RWPE1 (cell line): ENCODE measurements at regions not wholly inside any gene's neighbourhood (a gene's known extent, or its start where the extent isn't known, plus 50 kb on each side); places are given as distances from the start of the nearest gene placed in this dataset.

Experiments
- CTCF ChIA-PET: fragments of 350-600 bp; sonication (Branson Sonifier 250); formaldehyde crosslinking; extraction: SDS; loops from one replicate; lab custom pipeline; 2021; lab: Yijun Ruan, JAX
- POLR2A ChIA-PET: fragments of 400-600 bp; formaldehyde crosslinking; extraction: SDS; loops from one replicate; lab custom pipeline; 2020; ENCODE audit warnings: antibody characterized with exemption; ENCODE audit not compliant: low non-redundant PET; lab: Yijun Ruan, JAX
- DNase-seq: peaks from one replicate; pipeline ENCODE4 v3.0.0; 2012; ENCODE audit warnings: low spot score
- H3K27ac ChIP-seq: fragments of 450-650 bp; 2 replicates; pipeline ENCODE4 v1.5.1; 2017
- TF ChIP-seq, protein P1 (sequence below): fragments of 450-650 bp; conservative IDR thresholded peaks from 2 replicates; pipeline ENCODE4 v1.5.1; 2017; ENCODE audit warnings: low read depth, mild to moderate bottlenecking

DNA sequence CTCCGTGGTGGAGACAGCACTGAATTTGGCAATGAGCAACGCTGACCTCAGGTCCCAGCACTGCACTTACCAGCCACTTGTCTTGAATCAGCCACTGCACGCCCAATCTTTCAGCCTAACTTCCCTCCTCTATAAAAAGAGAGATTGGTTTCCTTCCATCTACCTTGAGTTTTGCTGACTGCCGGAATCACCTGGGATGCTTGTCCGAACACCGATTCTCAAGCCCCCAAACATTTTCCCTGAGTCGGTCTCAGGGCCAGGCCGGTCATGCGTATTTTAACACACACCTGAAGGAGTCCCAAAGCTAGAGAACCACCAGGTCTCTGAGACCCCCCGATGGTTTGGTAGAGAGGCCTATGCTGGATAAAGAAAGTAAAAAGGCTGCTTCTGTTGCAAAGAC lies 131.5 kb downstream of the SPATA19 start:
- H3K27ac ChIP-seq: no peak overlapping the region
- no peak for DNase-seq
- ChIA-PET POLR2A (no interaction called here), CTCF (no interaction called here)
- TF ChIP-seq, protein P1, sequence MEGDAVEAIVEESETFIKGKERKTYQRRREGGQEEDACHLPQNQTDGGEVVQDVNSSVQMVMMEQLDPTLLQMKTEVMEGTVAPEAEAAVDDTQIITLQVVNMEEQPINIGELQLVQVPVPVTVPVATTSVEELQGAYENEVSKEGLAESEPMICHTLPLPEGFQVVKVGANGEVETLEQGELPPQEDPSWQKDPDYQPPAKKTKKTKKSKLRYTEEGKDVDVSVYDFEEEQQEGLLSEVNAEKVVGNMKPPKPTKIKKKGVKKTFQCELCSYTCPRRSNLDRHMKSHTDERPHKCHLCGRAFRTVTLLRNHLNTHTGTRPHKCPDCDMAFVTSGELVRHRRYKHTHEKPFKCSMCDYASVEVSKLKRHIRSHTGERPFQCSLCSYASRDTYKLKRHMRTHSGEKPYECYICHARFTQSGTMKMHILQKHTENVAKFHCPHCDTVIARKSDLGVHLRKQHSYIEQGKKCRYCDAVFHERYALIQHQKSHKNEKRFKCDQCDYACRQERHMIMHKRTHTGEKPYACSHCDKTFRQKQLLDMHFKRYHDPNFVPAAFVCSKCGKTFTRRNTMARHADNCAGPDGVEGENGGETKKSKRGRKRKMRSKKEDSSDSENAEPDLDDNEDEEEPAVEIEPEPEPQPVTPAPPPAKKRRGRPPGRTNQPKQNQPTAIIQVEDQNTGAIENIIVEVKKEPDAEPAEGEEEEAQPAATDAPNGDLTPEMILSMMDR: no peak

GRCh38 chr11:133713406-133713805 lies 131.9 kb downstream of the SPATA19 start:
- TF ChIP-seq, protein P1: no peak
- no peak overlapping the region for H3K27ac ChIP-seq
- ChIA-PET POLR2A (no interaction called here), CTCF (no interaction called here)
- no peak for DNase-seq

GRCh38 chr11:133712051-133712560 lies 133.2 kb downstream of the SPATA19 start:
- ChIA-PET CTCF (no interaction called here), POLR2A (no interaction called here)
- no peak overlapping the region for H3K27ac ChIP-seq
- TF ChIP-seq, protein P1: no peak
- no peak for DNase-seq

GRCh38 chr11:133711545-133711944 lies 133.8 kb downstream of the SPATA19 start:
- DNase-seq: no peak
- CTCF ChIA-PET: no interaction called here
- TF ChIP-seq, protein P1: no peak

DNA sequence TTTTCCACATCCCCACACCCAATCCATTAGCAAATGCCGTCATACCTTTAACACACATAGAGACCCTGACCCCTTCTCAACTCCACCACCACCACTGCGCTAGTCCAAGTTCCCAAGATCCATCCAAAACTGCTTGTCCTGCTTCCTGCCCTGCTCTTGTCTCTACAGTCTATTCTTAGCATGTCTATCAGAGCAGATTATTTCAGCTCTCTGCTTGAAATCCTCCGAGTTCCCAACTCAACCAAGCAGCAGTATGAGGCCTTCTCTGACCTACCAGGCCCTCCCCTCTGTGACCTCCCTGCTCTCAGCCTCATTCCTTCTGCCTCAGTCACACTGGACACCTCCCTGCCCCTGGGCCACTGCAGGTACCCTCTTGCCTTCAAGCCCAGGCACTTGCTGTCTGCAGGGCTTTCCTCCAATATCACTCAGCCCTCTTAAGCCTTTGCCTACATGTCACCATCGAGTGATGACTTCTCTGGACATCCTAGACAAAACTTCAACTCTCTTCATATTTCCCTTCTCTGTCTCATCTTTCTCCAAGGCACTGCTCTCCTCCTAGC lies 134.6 kb downstream of the SPATA19 start:
- H3K27ac ChIP-seq: no peak overlapping the region
- POLR2A ChIA-PET: no interaction called here
- no peak for DNase-seq
- TF ChIP-seq, protein P1: no peak
- CTCF ChIA-PET: no interaction called here

More at GRCh38 chr11:133711545-133711944, 133.8 kb downstream of the SPATA19 start:
- POLR2A ChIA-PET: no interaction called here
- H3K27ac ChIP-seq: no peak overlapping the region

DNA sequence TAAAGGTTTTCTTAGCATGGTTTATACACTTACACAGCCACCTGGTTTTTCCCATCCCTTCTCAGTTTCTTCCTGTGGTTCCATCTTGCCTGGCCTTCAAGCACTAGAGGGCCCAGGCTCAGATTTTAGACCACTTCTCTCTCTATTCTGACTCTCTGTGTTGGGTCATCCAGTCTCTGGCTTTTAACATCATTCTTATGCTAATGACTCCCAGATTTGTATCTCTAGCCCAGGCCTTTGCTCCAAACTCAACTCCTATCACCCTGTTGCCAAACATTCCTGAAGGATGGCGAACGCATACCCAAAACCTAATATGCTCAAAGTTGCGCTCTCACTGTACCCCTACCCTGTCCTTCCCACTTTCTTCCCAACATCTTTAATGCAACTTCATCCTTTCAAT lies 135.1 kb downstream of the SPATA19 start:
- no peak for DNase-seq
- ChIA-PET POLR2A (no interaction called here), CTCF (no interaction called here)
- TF ChIP-seq, protein P1: no peak
- H3K27ac ChIP-seq: no peak overlapping the region
